H1 (cell line): ENCODE measurements at regions not wholly inside any gene's neighbourhood (a gene's known extent, or its start where the extent isn't known, plus 50 kb on each side); places are given as distances from the start of the nearest gene placed in this dataset.

Source experiments
- CHD2 ChIP-seq: IDR thresholded peaks from 2 replicates; pipeline ENCODE4 v1.6.1; 2012; ENCODE audit warnings: low read length, improper control_type of control experiment
- EZH2 ChIP-seq: fragments of 200-600 bp; sonication (generic); IDR thresholded peaks from 2 replicates; pipeline ENCODE4 v1.7.1; 2012; ENCODE audit warnings: low read depth, mild to moderate bottlenecking, moderate library complexity, low read length, inconsistent platforms; ENCODE audit not compliant: severe bottlenecking
- JUND ChIP-seq: IDR thresholded peaks from 2 replicates; pipeline ENCODE4 v1.6.1; 2011; ENCODE audit warnings: mild to moderate bottlenecking, improper control_type of control experiment, low read length
- POLR2AphosphoS5 ChIP-seq: IDR thresholded peaks from 2 replicates; pipeline ENCODE4 v1.6.1; 2011; ENCODE audit warnings: low read depth, low read length
- RAD21 ChIP-seq, 2 experiments: IDR thresholded peaks in 1 of 2; conservative IDR thresholded peaks in 1 of 2; 2 replicates each; pipeline ENCODE4 v1.6.1; 2011; ENCODE audit warnings: low read depth in 2 of 2, low read length in 2 of 2, improper control_type of control experiment in 1 of 2, inconsistent platforms in 1 of 2, mild to moderate bottlenecking in 1 of 2, moderate library complexity in 1 of 2
- RNF2 ChIP-seq: fragments of 200-900, 300-1000 bp; sonication (generic); IDR thresholded peaks from 2 replicates; pipeline ENCODE4 v1.7.1; 2016; ENCODE audit warnings: borderline replicate concordance, low read depth, mild to moderate bottlenecking, antibody characterized with exemption, low read length; ENCODE audit not compliant: poor library complexity, severe bottlenecking; ENCODE audit errors: missing control alignments
- SUZ12 ChIP-seq: fragments of 200-600 bp; sonication (generic); IDR thresholded peaks from 2 replicates; pipeline ENCODE4 v1.6.1; 2012; ENCODE audit warnings: mild to moderate bottlenecking, inconsistent platforms, low read length, moderate library complexity, mixed read lengths
- TF ChIP-seq, protein P1 (sequence below), 3 experiments: IDR thresholded peaks; 1 replicate in 2 of 3; 2 replicates in 1 of 3; pipeline versions ENCODE4 v1.5.1 to v1.6.1; 2011; ENCODE audit warnings: low read length in 3 of 3, mild to moderate bottlenecking in 3 of 3, inconsistent platforms in 2 of 3, low read depth in 1 of 3, moderate library complexity in 1 of 3; ENCODE audit not compliant: insufficient read depth in 1 of 3; ENCODE audit errors: control extremely low read depth in 1 of 3

DNA sequence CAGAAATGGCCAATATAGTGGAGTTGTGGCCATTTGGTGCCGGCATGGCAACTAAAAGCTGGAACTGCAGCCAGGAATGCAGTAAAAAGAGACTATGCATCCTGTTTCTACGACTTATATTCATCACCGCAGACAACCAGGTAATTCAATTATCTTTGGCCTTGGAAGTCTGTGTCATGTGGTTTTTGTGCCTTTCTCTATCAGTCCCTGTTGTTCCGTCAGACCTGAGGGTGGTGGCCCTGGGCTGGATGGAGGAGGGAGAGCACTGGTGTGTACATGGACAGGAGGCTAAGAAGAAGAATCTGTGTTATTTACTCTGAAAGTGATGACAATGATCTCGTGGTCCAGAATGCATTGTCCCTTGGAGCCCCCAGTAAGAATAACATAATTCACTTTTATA is 852.6 kb downstream of the VRK1 start:
- TF ChIP-seq RNF2 (no peak), EZH2 (no peak), RAD21 (IDR thresholded peaks at IDR 0.05 in 1 of 2, conservative IDR thresholded peaks at IDR 0.05 in 1 of 2; ENCODE audit: low read depth in 2 of 2, low read length in 2 of 2) (no peak), CHD2 (no peak), POLR2AphosphoS5 (no peak), SUZ12 (no peak), JUND (no peak)
- TF ChIP-seq, protein P1, sequence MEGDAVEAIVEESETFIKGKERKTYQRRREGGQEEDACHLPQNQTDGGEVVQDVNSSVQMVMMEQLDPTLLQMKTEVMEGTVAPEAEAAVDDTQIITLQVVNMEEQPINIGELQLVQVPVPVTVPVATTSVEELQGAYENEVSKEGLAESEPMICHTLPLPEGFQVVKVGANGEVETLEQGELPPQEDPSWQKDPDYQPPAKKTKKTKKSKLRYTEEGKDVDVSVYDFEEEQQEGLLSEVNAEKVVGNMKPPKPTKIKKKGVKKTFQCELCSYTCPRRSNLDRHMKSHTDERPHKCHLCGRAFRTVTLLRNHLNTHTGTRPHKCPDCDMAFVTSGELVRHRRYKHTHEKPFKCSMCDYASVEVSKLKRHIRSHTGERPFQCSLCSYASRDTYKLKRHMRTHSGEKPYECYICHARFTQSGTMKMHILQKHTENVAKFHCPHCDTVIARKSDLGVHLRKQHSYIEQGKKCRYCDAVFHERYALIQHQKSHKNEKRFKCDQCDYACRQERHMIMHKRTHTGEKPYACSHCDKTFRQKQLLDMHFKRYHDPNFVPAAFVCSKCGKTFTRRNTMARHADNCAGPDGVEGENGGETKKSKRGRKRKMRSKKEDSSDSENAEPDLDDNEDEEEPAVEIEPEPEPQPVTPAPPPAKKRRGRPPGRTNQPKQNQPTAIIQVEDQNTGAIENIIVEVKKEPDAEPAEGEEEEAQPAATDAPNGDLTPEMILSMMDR (IDR thresholded peaks at IDR 0.05; ENCODE audit: control extremely low read depth in 1 of 3, insufficient read depth in 1 of 3, low read depth in 1 of 3, low read length in 3 of 3), result no peak
